Endodermal cell (in vitro differentiated cells): ENCODE measurements at regions not wholly inside any gene's neighbourhood (a gene's known extent, or its start where the extent isn't known, plus 50 kb on each side); places are given as distances from the start of the nearest gene placed in this dataset.

Source experiments
- DNase-seq: peaks from one replicate; pipeline ENCODE4 v3.0.0-alpha.2; 2017
- H3K27ac ChIP-seq: 2 replicates; pipeline ENCODE4 v1.5.1; 2013; ENCODE audit warnings: mild to moderate bottlenecking, low read depth, low read length, moderate library complexity
- H3K27me3 ChIP-seq: 2 replicates; pipeline ENCODE4 v1.6.1; 2013; ENCODE audit warnings: mild to moderate bottlenecking, low read length, moderate library complexity; ENCODE audit not compliant: insufficient read depth, control insufficient read depth, poor library complexity, severe bottlenecking
- H3K36me3 ChIP-seq: 2 replicates; pipeline ENCODE4 v1.7.0; 2013; ENCODE audit warnings: mild to moderate bottlenecking, low read length, moderate library complexity; ENCODE audit not compliant: control insufficient read depth, insufficient read depth
- H3K4me1 ChIP-seq: one replicate; pipeline ENCODE4 v1.7.0; 2013; ENCODE audit warnings: low read length; ENCODE audit not compliant: control insufficient read depth, insufficient read depth
- H3K4me3 ChIP-seq: 2 replicates; pipeline ENCODE4 v1.5.1; 2013; ENCODE audit warnings: mild to moderate bottlenecking, low read length, moderate library complexity
- H3K9ac ChIP-seq: 2 replicates; pipeline ENCODE4 v1.6.1; 2013; ENCODE audit warnings: mild to moderate bottlenecking, low read length, moderate library complexity; ENCODE audit not compliant: poor library complexity, severe bottlenecking; ENCODE audit errors: extremely low read depth
- H3K9me3 ChIP-seq: 2 replicates; pipeline ENCODE4 v1.6.1; 2013; ENCODE audit warnings: mild to moderate bottlenecking, low read length, moderate library complexity; ENCODE audit not compliant: control insufficient read depth
- H3K27ac Mint-ChIP-seq: 2 replicates; pipeline ENCODE4 v1.8.0; 2020; ENCODE audit warnings: mixed read lengths
- H3K27me3 Mint-ChIP-seq: 2 replicates; pipeline ENCODE4 v1.8.0; 2021; ENCODE audit warnings: mild to moderate bottlenecking, mixed read lengths; ENCODE audit not compliant: insufficient read depth
- H3K36me3 Mint-ChIP-seq: 2 replicates; pipeline ENCODE4 v1.8.0; 2020; ENCODE audit warnings: low read depth, mixed read lengths
- H3K4me1 Mint-ChIP-seq: 2 replicates; pipeline ENCODE4 v1.8.0; 2020; ENCODE audit warnings: mixed read lengths
- H3K4me3 Mint-ChIP-seq: 2 replicates; pipeline ENCODE4 v1.8.0; 2020; ENCODE audit warnings: mild to moderate bottlenecking, moderate library complexity, mixed read lengths
- H3K9me3 Mint-ChIP-seq: 2 replicates; pipeline ENCODE4 v1.8.0; 2020; ENCODE audit warnings: mild to moderate bottlenecking, mixed read lengths
- WGBS, 2 experiments: methylation state at CpG; one replicate each; pipeline versions ENCODE4 v1.1.5 to v1.1.7; 2013; ENCODE audit warnings: missing lambda C conversion rate in 2 of 2, mixed read lengths in 1 of 2; ENCODE audit not compliant: insufficient coverage in 1 of 2, insufficient read length in 1 of 2; 5-methylcytosine and 5-hydroxymethylcytosine counted together
- TF ChIP-seq, protein P1 (sequence below): fragments of 200-600 bp; sonication (generic); conservative IDR thresholded peaks from 2 replicates; pipeline ENCODE4 v1.5.0; 2021; ENCODE audit warnings: antibody characterized with exemption, mild to moderate bottlenecking

DNA sequence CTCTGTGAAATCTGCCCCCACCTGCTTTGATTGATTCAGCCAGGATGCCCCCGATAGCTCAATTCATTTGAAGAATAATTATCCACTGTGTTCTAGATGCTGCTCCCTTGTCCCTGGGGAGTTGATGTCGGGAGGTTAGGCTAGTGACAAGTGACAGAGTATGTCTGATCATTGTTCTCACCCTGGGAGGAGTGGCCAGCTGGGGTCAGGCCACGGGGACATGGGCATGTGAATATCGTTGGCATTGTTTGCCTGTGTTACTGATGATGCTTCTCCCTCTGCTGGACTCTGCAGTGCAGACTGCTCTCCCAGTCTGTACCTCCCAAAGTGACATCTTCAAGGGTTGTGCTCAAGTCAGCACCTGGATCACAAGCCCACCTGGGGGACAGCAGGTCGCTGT is 89.9 kb upstream of the C16orf82 start:
- Mint-ChIP-seq H3K27me3 (peaks cover 13% of the 10 kb centered on the region), H3K4me1 (no peaks in the 10 kb centered on the region), H3K36me3 (no peaks in the 10 kb centered on the region), H3K4me3 (no peak overlapping the region), H3K27ac (no peak overlapping the region), H3K9me3 (no peaks in the 10 kb centered on the region)
- H3K9me3 ChIP-seq = no peaks in the 10 kb centered on the region
- DNase-seq = no peak
- H3K27ac ChIP-seq = no peak overlapping the region
- H3K9ac ChIP-seq = no peak overlapping the region
- no peaks in the 10 kb centered on the region for H3K36me3 ChIP-seq
- TF ChIP-seq, protein P1, sequence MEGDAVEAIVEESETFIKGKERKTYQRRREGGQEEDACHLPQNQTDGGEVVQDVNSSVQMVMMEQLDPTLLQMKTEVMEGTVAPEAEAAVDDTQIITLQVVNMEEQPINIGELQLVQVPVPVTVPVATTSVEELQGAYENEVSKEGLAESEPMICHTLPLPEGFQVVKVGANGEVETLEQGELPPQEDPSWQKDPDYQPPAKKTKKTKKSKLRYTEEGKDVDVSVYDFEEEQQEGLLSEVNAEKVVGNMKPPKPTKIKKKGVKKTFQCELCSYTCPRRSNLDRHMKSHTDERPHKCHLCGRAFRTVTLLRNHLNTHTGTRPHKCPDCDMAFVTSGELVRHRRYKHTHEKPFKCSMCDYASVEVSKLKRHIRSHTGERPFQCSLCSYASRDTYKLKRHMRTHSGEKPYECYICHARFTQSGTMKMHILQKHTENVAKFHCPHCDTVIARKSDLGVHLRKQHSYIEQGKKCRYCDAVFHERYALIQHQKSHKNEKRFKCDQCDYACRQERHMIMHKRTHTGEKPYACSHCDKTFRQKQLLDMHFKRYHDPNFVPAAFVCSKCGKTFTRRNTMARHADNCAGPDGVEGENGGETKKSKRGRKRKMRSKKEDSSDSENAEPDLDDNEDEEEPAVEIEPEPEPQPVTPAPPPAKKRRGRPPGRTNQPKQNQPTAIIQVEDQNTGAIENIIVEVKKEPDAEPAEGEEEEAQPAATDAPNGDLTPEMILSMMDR = no peak
- no peaks in the 10 kb centered on the region for H3K27me3 ChIP-seq
- 79 to 84% methylated on average over 4 to 5 of the region's 5 CpGs for WGBS, 2 experiments
- H3K4me1 ChIP-seq = no peaks in the 10 kb centered on the region
- no peak overlapping the region for H3K4me3 ChIP-seq

DNA sequence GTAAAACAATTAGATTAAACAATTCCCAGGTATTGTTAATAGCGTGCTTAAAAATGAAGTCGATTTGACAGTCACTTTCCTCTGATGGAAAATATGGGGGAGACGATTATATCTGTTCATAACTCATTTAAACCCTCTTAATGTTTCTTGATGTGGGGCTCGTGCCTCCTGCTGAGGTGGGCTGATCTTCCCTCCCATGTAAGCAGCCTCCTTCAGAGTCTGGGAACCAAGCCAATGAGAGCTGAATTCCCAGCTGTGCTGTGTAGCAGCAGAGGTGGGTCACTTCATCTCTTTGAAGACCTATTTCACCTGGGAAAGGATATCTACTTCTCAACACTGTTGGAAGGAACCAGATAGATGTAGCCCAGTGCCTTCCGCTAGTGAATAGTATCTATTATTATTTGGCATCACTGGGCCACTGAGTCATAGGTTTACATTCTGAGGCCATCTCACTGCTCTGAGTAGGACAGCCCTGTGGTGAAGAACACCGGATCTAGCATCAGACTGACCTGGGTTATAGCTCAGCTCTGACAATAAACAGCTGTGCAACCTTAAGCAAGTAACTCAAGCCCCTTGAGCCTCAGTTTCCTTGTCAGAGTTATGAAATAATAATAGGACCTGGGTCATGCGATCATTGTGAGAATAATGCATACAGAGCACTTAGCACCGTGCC is 85.3 kb upstream of the C16orf82 start:
- Histone ChIP-seq H3K9me3 (no peaks in the 10 kb centered on the region), H3K27me3 (peaks cover 2% of the 10 kb centered on the region), H3K4me1 (no peaks in the 10 kb centered on the region), H3K27ac (no peak overlapping the region), H3K4me3 (no peak overlapping the region), H3K9ac (no peak overlapping the region), H3K36me3 (no peaks in the 10 kb centered on the region)
- Mint-ChIP-seq H3K36me3 (no peaks in the 10 kb centered on the region), H3K9me3 (peaks cover 8% of the 10 kb centered on the region), H3K27ac (no peak overlapping the region), H3K4me1 (peaks cover 6% of the 10 kb centered on the region), H3K27me3 (peaks cover 20% of the 10 kb centered on the region), H3K4me3 (no peak overlapping the region)
- WGBS, 2 experiments = 85 to 88% methylated on average over 6 to 8 of the region's 8 CpGs
- DNase-seq = no peak
- TF ChIP-seq, protein P1 = no peak

DNA sequence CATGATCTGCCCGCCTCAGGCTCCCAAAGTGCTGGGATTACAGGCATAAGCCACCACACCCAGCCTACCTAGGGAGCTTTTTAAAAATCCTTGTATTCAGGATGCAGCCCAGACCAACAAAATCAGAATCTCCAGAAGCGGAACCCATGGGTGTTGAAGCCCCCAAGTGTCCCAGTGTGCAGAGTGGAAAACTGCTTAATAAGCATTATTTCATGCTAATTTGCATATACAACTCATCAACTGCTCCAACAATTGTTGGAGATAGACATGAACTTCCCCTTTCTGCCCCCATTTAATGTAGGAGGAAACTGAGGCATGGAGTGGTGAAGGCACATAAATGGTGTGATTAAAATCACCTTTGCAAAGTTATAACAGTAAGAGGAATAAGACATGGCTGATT is 84.3 kb upstream of the C16orf82 start:
- TF ChIP-seq, protein P1 = no peak
- H3K9me3 Mint-ChIP-seq = peaks cover 8% of the 10 kb centered on the region
- H3K27ac ChIP-seq = no peak overlapping the region
- no peak for DNase-seq
- H3K9me3 ChIP-seq = no peaks in the 10 kb centered on the region
- no peaks in the 10 kb centered on the region for H3K36me3 Mint-ChIP-seq
- H3K4me3 Mint-ChIP-seq = no peak overlapping the region
- H3K27ac Mint-ChIP-seq = no peak overlapping the region
- WGBS, 2 experiments = 93% methylated on average over 2 of the region's 2 CpGs; no CpG with 5 or more reads in 1 of the 2 experiments
- no peaks in the 10 kb centered on the region for H3K36me3 ChIP-seq
- no peaks in the 10 kb centered on the region for H3K4me1 ChIP-seq
- no peak overlapping the region for H3K9ac ChIP-seq
- no peak overlapping the region for H3K4me3 ChIP-seq
- H3K4me1 Mint-ChIP-seq = peaks cover 7% of the 10 kb centered on the region
- peaks cover 13% of the 10 kb centered on the region for H3K27me3 ChIP-seq
- H3K27me3 Mint-ChIP-seq = peaks cover 25% of the 10 kb centered on the region
